ENCODE measurements at regions not wholly inside any gene's neighbourhood (a gene's known extent, or its start where the extent isn't known, plus 50 kb on each side); places are given as distances from the start of the nearest gene placed in this dataset.
A peak's percentile ranks its signal among the peaks of the same experiment; 100 is the strongest.

DNA sequence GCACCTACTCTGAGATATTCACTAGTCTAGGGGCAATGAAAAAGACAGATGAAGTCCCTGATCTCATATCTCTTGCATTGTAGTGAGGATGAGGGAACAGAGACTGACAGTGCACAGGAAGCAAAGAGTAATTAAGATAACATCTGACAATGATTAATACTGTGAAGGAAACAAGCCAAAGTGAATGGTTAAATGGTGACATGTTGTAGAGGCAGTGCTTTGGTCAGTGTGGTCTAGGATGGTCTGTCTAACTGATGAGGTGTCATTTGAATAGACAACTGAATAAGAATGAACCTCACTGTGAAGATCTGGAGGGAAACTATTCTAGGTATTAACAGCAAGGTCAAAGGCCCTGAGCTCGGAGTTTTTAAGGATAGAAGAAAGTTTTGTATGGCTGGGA lies 333.3 kb upstream of the GRIA1 start:
- no peaks in the 10 kb centered on the region for H3K36me3 ChIP-seq (ENCODE audit: control insufficient read depth in 1 of 2, insufficient read depth in 2 of 2, low read length in 1 of 2)
- no peaks in the 10 kb centered on the region for H3K4me1 ChIP-seq (ENCODE audit: control insufficient read depth in 1 of 2, insufficient read depth in 2 of 2, low read length in 2 of 2)
- no peak overlapping the region for H3K4me3 ChIP-seq (ENCODE audit: low read length in 2 of 2)
- no peak for DNase-seq
- intact Hi-C loops (cut with DNase I), result no loop called here
- no peaks in the 10 kb centered on the region for H3K27me3 ChIP-seq (ENCODE audit: control insufficient read depth in 1 of 2, insufficient read depth in 2 of 2, low read length in 1 of 2)
- no peak for ATAC-seq (ENCODE audit: low FRiP score)
- H3K9me3 ChIP-seq (ENCODE audit: control insufficient read depth, low read length), result no peaks in the 10 kb centered on the region
- H3K27ac ChIP-seq (ENCODE audit: low read depth in 1 of 2, low read length in 2 of 2), result no peak overlapping the region
- WGBS, 2 donors, result 46 to 57% methylated on average over 1 of the region's 1 CpG

DNA sequence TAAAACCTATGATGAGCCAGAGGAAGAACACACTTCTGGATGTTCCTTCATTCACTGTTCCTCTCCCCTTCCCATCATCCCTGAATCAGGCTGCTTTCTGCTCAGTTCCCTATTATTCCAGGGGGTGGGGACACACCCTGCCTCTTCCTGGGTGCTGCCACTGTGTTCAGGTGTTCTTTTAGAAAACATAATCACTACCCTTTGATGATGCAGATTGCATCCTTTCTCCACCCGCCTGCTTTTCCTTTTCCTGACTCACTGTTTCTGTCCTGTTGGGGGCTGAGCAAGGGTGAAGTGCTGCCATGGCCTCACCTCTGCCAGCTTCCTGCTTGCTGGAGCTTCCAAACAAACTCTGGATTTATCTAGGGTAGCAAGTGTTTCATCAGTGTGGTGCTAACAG lies 331.9 kb upstream of the GRIA1 start:
- ATAC-seq (ENCODE audit: low FRiP score), result no peak
- Histone ChIP-seq H3K9me3 (ENCODE audit: control insufficient read depth, low read length) (no peaks in the 10 kb centered on the region), H3K4me3 (ENCODE audit: low read length in 2 of 2) (no peak overlapping the region), H3K4me1 (ENCODE audit: control insufficient read depth in 1 of 2, insufficient read depth in 2 of 2, low read length in 2 of 2) (no peaks in the 10 kb centered on the region), H3K27ac (ENCODE audit: low read depth in 1 of 2, low read length in 2 of 2) (no peak overlapping the region), H3K36me3 (ENCODE audit: control insufficient read depth in 1 of 2, insufficient read depth in 2 of 2, low read length in 1 of 2) (no peaks in the 10 kb centered on the region), H3K27me3 (ENCODE audit: control insufficient read depth in 1 of 2, insufficient read depth in 2 of 2, low read length in 1 of 2) (no peaks in the 10 kb centered on the region)
- DNase-seq, result peak in 1 of 2 donors; percentile 9
- WGBS, 2 donors, result 56 to 57% methylated on average over 1 of the region's 1 CpG
- intact Hi-C loops (cut with DNase I), result no loop called here

DNA sequence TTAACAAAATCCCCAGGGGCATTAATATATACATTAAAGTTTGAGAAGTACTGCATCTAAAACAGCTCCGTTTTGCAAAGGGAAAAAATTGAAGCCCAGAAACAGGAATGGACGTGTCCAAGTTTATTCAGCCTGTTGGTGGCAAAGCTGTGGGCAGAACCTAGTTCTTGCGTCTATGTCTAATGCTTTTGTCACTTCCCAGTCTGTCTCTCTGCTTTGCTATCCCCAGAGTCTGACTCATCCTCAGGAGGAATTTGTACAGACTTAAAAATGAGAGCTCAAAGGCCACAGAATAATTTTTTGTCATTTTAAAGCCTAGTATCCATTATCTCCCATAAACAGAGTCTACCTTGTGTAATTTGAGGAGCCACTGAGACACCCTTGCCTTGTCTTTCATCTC lies 330.9 kb upstream of the GRIA1 start:
- no peaks in the 10 kb centered on the region for H3K4me1 ChIP-seq (ENCODE audit: control insufficient read depth in 1 of 2, insufficient read depth in 2 of 2, low read length in 2 of 2)
- H3K9me3 ChIP-seq (ENCODE audit: control insufficient read depth, low read length), result no peaks in the 10 kb centered on the region
- WGBS, 2 donors, result 32 to 35% methylated on average over 3 of the region's 3 CpGs
- H3K4me3 ChIP-seq (ENCODE audit: low read length in 2 of 2), result no peak overlapping the region
- intact Hi-C loops (cut with DNase I), result no loop called here
- H3K27me3 ChIP-seq (ENCODE audit: control insufficient read depth in 1 of 2, insufficient read depth in 2 of 2, low read length in 1 of 2), result no peaks in the 10 kb centered on the region
- DNase-seq (no peak), ATAC-seq (ENCODE audit: low FRiP score) (no peak)
- H3K27ac ChIP-seq (ENCODE audit: low read depth in 1 of 2, low read length in 2 of 2), result no peak overlapping the region
- no peaks in the 10 kb centered on the region for H3K36me3 ChIP-seq (ENCODE audit: control insufficient read depth in 1 of 2, insufficient read depth in 2 of 2, low read length in 1 of 2)

DNA sequence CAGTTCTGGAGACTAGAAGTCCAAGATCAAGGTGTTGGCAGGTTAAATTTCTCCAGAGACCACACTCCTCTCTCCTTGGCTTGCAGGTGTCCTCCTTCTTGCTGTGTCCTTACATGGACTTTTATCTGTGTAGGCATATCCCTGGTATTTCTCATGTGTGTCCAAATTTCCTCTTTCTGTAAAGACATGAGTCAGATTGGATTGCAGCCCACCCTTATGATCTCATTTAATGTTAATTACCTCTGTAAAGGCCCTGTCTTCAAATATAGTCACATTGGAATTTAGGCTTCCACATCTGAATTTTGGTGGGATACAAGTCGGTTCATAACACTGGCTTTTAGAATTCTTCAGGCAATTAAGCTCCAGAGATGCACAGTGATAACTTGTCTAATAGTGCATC lies 322.2 kb upstream of the GRIA1 start:
- DNase-seq, result no peak
- Histone ChIP-seq H3K36me3 (ENCODE audit: control insufficient read depth in 1 of 2, insufficient read depth in 2 of 2, low read length in 1 of 2) (no peaks in the 10 kb centered on the region), H3K27ac (ENCODE audit: low read depth in 1 of 2, low read length in 2 of 2) (no peak overlapping the region), H3K9me3 (ENCODE audit: control insufficient read depth, low read length) (no peaks in the 10 kb centered on the region), H3K27me3 (ENCODE audit: control insufficient read depth in 1 of 2, insufficient read depth in 2 of 2, low read length in 1 of 2) (no peaks in the 10 kb centered on the region), H3K4me3 (ENCODE audit: low read length in 2 of 2) (no peak overlapping the region), H3K4me1 (ENCODE audit: control insufficient read depth in 1 of 2, insufficient read depth in 2 of 2, low read length in 2 of 2) (no peaks in the 10 kb centered on the region)
- 77 to 81% methylated on average over 1 of the region's 1 CpG for WGBS, 2 donors
- no peak for ATAC-seq (ENCODE audit: low FRiP score)
- intact Hi-C loops (cut with DNase I), result no loop called here

DNA sequence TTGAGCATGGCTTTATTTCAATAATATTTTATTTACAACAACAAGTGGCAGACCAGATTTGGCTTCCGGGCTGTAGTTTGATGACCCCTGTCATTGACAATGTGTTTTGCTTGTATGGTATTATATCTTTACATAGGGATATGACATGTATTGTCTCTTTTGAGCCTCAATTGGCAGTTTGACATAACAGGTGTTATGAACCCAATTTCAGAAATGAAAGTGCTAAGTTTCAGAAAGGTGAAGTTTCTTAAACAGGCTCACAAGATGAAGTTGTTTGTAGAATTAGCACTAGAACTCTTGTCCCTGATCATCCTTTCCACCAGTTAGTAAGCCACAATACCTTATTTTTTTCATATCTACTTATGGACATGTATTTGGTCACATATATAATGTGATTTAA lies 303.0 kb upstream of the GRIA1 start:
- Histone ChIP-seq H3K27me3 (ENCODE audit: control insufficient read depth in 1 of 2, insufficient read depth in 2 of 2, low read length in 1 of 2) (no peaks in the 10 kb centered on the region), H3K4me3 (ENCODE audit: low read length in 2 of 2) (no peak overlapping the region), H3K36me3 (ENCODE audit: control insufficient read depth in 1 of 2, insufficient read depth in 2 of 2, low read length in 1 of 2) (no peaks in the 10 kb centered on the region), H3K27ac (ENCODE audit: low read depth in 1 of 2, low read length in 2 of 2) (no peak overlapping the region), H3K9me3 (ENCODE audit: control insufficient read depth, low read length) (no peaks in the 10 kb centered on the region), H3K4me1 (ENCODE audit: control insufficient read depth in 1 of 2, insufficient read depth in 2 of 2, low read length in 2 of 2) (no peaks in the 10 kb centered on the region)
- intact Hi-C loops (cut with DNase I), result no loop called here
- WGBS, 2 donors, result 94 to 97% methylated on average over 1 of the region's 1 CpG
- DNase-seq, result no peak
- no peak for ATAC-seq (ENCODE audit: low FRiP score)

DNA sequence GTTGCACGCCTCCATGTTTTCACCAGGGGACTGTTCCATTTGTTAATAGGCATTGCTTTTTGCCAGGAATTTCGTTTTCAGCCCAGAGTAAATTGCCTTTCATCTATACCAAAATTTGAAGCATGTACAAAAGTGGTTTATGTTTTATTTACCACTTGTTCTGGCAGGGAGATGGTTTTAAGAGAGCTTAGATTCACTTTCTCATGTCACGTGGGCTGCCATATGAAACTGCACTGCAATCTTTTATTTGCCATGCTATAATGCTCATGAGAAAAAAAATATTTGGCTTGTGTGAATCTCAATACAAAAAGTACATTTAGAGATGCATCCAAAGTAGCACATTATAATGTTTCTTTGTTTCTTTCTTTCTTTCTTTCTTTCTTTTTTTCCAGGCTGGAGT lies 284.1 kb upstream of the GRIA1 start:
- DNase-seq (no peak), ATAC-seq (ENCODE audit: low FRiP score) (no peak)
- WGBS, 2 donors, result 67 to 75% methylated on average over 3 of the region's 3 CpGs
- Histone ChIP-seq H3K36me3 (ENCODE audit: control insufficient read depth in 1 of 2, insufficient read depth in 2 of 2, low read length in 1 of 2) (no peaks in the 10 kb centered on the region), H3K9me3 (ENCODE audit: control insufficient read depth, low read length) (no peaks in the 10 kb centered on the region), H3K27me3 (ENCODE audit: control insufficient read depth in 1 of 2, insufficient read depth in 2 of 2, low read length in 1 of 2) (no peaks in the 10 kb centered on the region), H3K27ac (ENCODE audit: low read depth in 1 of 2, low read length in 2 of 2) (no peak overlapping the region), H3K4me3 (ENCODE audit: low read length in 2 of 2) (no peak overlapping the region), H3K4me1 (ENCODE audit: control insufficient read depth in 1 of 2, insufficient read depth in 2 of 2, low read length in 2 of 2) (no peaks in the 10 kb centered on the region)
- intact Hi-C loops (cut with DNase I), result no loop called here

DNA sequence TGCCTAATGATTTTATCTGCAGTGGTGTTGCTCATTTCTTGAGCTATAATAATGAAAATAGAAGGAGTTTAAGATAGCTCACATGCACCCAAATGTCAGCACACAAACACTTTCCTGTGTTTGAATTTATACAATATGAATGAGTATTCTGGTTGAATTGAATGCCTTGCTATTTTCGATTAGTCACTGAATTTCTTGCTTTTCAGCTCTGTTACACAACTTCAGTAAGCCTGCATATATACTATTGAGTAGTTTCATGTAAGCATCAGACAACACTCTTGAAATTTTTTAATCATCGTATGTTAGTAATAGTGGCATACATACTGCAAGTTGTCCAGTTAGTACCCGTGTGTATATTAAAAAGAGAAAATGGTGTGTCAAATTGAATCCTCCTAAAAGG lies 281.5 kb upstream of the GRIA1 start:
- WGBS, 2 donors, result 86 to 87% methylated on average over 3 of the region's 3 CpGs
- Histone ChIP-seq H3K36me3 (ENCODE audit: control insufficient read depth in 1 of 2, insufficient read depth in 2 of 2, low read length in 1 of 2) (no peaks in the 10 kb centered on the region), H3K4me3 (ENCODE audit: low read length in 2 of 2) (no peak overlapping the region), H3K27me3 (ENCODE audit: control insufficient read depth in 1 of 2, insufficient read depth in 2 of 2, low read length in 1 of 2) (no peaks in the 10 kb centered on the region), H3K27ac (ENCODE audit: low read depth in 1 of 2, low read length in 2 of 2) (no peak overlapping the region), H3K9me3 (ENCODE audit: control insufficient read depth, low read length) (no peaks in the 10 kb centered on the region), H3K4me1 (ENCODE audit: control insufficient read depth in 1 of 2, insufficient read depth in 2 of 2, low read length in 2 of 2) (no peaks in the 10 kb centered on the region)
- DNase-seq, result no peak
- ATAC-seq (ENCODE audit: low FRiP score), result no peak
- intact Hi-C loops (cut with DNase I), result no loop called here

DNA sequence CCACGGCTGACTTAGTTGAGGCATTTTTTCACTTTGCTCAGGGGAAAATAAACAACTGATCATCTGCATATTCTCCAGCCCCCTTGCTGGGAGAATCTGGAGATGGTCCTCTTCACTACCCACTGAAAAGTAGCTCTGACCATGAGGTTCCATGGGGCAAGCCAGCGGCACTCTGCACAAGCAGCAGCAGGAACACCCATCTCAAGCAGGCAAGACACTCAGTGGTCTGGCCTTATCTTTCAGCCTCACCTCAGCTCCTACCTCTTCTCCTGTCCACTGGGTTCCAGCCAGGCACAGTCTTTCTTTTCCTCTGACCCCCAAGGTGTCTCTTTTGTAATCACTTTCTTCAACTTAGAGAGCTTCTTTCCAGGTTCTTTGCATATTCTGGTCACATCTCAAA lies 280.8 kb upstream of the GRIA1 start:
- H3K27me3 ChIP-seq (ENCODE audit: control insufficient read depth in 1 of 2, insufficient read depth in 2 of 2, low read length in 1 of 2), result no peaks in the 10 kb centered on the region

DNA sequence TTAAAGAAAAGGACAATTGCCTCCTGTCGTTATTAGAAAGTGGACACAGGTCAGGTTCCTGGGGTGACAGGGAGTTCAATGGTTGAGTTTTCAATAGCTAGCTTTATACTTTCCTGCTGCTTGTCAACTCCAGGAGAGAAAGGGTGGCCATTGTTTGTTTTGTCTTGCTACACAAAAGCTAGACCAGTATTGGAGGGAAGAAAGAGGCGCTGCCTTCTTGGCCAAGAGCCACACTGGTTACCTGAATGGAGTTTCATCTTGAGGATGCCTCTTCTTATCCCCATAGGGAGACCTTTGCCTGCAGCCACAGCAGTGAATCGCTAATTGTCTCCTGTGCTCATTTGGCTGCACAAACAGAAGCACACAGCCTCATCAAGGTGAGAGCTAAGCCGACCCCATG lies 279.4 kb upstream of the GRIA1 start:
- H3K27me3 ChIP-seq (ENCODE audit: control insufficient read depth in 1 of 2, insufficient read depth in 2 of 2, low read length in 1 of 2), result no peaks in the 10 kb centered on the region
- DNase-seq (no peak), ATAC-seq (ENCODE audit: low FRiP score) (no peak)
- H3K4me3 ChIP-seq (ENCODE audit: low read length in 2 of 2), result no peak overlapping the region
- intact Hi-C loops (cut with DNase I), result no loop called here
- 56 to 59% methylated on average over 4 of the region's 4 CpGs for WGBS, 2 donors
- no peaks in the 10 kb centered on the region for H3K36me3 ChIP-seq (ENCODE audit: control insufficient read depth in 1 of 2, insufficient read depth in 2 of 2, low read length in 1 of 2)
- no peaks in the 10 kb centered on the region for H3K4me1 ChIP-seq (ENCODE audit: control insufficient read depth in 1 of 2, insufficient read depth in 2 of 2, low read length in 2 of 2)
- H3K9me3 ChIP-seq (ENCODE audit: control insufficient read depth, low read length), result no peaks in the 10 kb centered on the region
- H3K27ac ChIP-seq (ENCODE audit: low read depth in 1 of 2, low read length in 2 of 2), result no peak overlapping the region

More for the DNA sequence above, 280.8 kb upstream of the GRIA1 start:
- H3K4me1 ChIP-seq (ENCODE audit: control insufficient read depth in 1 of 2, insufficient read depth in 2 of 2, low read length in 2 of 2), result no peaks in the 10 kb centered on the region
- H3K9me3 ChIP-seq (ENCODE audit: control insufficient read depth, low read length), result no peaks in the 10 kb centered on the region
- ATAC-seq (ENCODE audit: low FRiP score), result no peak
- H3K36me3 ChIP-seq (ENCODE audit: control insufficient read depth in 1 of 2, insufficient read depth in 2 of 2, low read length in 1 of 2), result no peaks in the 10 kb centered on the region
- no peak overlapping the region for H3K4me3 ChIP-seq (ENCODE audit: low read length in 2 of 2)
- H3K27ac ChIP-seq (ENCODE audit: low read depth in 1 of 2, low read length in 2 of 2), result no peak overlapping the region
- DNase-seq, result no peak
- intact Hi-C loops (cut with DNase I), result no loop called here
- 68 to 78% methylated on average over 2 of the region's 2 CpGs for WGBS, 2 donors
